Upper lobe of left lung (tissue), 6 donors: ENCODE measurements at regions not wholly inside any gene's neighbourhood (a gene's known extent, or its start where the extent isn't known, plus 50 kb on each side); places are given as distances from the start of the nearest gene placed in this dataset.

ENCODE experiments used
- ATAC-seq, 2 donors: fragments of 200-7000 bp; cut with Tn5 transposase; one replicate each; pipeline ENCODE4 v1.9.1; 2022; ENCODE audit warnings: mild to moderate bottlenecking in 2 of 2, moderate library complexity in 2 of 2; ENCODE audit not compliant: low FRiP score in 2 of 2
- DNase-seq, 2 donors: peaks; one replicate each; pipeline ENCODE4 v3.0.0-alpha.2; 2019 to 2020
- H3K27ac ChIP-seq, 4 donors: fragments of 200-600 bp; sonication (generic); one replicate each; pipeline ENCODE4 v1.5.1; 2016 to 2019
- H3K27me3 ChIP-seq, 4 donors: fragments of 200-600 bp; sonication (generic); one replicate each; pipeline ENCODE4 v1.5.1; 2017 to 2019
- H3K36me3 ChIP-seq, 4 donors: fragments of 200-600 bp; sonication (generic); one replicate each; pipeline ENCODE4 v1.5.1; 2016 to 2019
- H3K4me1 ChIP-seq, 4 donors: fragments of 200-600 bp; sonication (generic); one replicate each; pipeline ENCODE4 v1.5.1; 2018 to 2019
- H3K4me3 ChIP-seq, 4 donors: fragments of 200-600 bp; sonication (generic); one replicate each; pipeline ENCODE4 v1.5.1; 2017 to 2019; ENCODE audit warnings: mild to moderate bottlenecking in 2 of 4, moderate library complexity in 1 of 4
- H3K9me3 ChIP-seq, 4 donors: fragments of 200-600 bp; sonication (generic); one replicate each; pipeline ENCODE4 v1.5.1; 2018 to 2019
- EP300 ChIP-seq, 4 donors: sonication (generic); formaldehyde crosslinking; IDR thresholded peaks; one replicate each; pipeline ENCODE4 v1.5.1; 2017; ENCODE audit warnings: antibody characterized with exemption in 4 of 4, control low read depth in 2 of 4
- POLR2A ChIP-seq, 4 donors: fragments of 450-650 bp; IDR thresholded peaks; one replicate each; pipeline ENCODE4 v1.5.1; 2016 to 2017; ENCODE audit warnings: antibody characterized with exemption in 4 of 4, mild to moderate bottlenecking in 2 of 4
- POLR2AphosphoS5 ChIP-seq, 2 donors: sonication (generic); formaldehyde crosslinking; IDR thresholded peaks; one replicate each; pipeline ENCODE4 v1.5.1; 2017; ENCODE audit warnings: antibody characterized with exemption in 2 of 2
- WGBS, 2 donors: methylation state at CpG; one replicate each; pipeline ENCODE4 v1.1.5; 2017 to 2018; 5-methylcytosine and 5-hydroxymethylcytosine counted together
- TF ChIP-seq, protein P1 (sequence below), 6 experiments: fragments of 450-650 bp in 4 of 6; fragments of 200-600 bp in 2 of 6; sonication (generic) in 2 of 6; IDR thresholded peaks; one replicate each; pipeline ENCODE4 v1.5.1; 2016 to 2019; ENCODE audit warnings: antibody characterized with exemption in 6 of 6
- donor health status: DM: no; HTN: no; CAD: no; lungs with moderate emphysema.
- donor health status: DM: no; HTN: yes; CAD: no; lungs with severe emphysema.

DNA sequence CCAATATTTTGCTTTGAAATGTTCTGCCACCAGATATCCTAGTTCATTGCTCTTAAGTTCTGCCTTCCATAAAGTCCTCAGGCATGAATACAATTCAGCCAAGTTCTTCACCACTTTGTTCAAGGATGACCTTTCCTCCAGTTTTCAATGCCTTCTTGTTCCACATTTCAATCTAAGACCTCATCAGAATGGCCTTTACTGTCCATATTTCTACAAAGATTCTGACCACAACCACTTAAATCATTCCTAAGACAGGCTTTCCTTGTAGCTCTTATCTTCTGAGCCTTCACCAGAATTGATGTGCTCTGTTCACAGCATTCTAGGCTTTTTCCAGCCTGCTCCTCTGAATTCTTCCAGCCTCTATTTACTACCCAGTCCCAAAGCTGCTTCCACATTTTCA lies 319.0 kb downstream of the HACE1 start:
- H3K36me3 ChIP-seq, result no peaks in the 10 kb centered on the region
- ATAC-seq (no peak), DNase-seq (no peak)
- H3K4me1 ChIP-seq, result no peaks in the 10 kb centered on the region
- H3K27ac ChIP-seq, result no peak overlapping the region
- TF ChIP-seq, protein P1, sequence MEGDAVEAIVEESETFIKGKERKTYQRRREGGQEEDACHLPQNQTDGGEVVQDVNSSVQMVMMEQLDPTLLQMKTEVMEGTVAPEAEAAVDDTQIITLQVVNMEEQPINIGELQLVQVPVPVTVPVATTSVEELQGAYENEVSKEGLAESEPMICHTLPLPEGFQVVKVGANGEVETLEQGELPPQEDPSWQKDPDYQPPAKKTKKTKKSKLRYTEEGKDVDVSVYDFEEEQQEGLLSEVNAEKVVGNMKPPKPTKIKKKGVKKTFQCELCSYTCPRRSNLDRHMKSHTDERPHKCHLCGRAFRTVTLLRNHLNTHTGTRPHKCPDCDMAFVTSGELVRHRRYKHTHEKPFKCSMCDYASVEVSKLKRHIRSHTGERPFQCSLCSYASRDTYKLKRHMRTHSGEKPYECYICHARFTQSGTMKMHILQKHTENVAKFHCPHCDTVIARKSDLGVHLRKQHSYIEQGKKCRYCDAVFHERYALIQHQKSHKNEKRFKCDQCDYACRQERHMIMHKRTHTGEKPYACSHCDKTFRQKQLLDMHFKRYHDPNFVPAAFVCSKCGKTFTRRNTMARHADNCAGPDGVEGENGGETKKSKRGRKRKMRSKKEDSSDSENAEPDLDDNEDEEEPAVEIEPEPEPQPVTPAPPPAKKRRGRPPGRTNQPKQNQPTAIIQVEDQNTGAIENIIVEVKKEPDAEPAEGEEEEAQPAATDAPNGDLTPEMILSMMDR (IDR thresholded peaks at IDR 0.05), result no peak
- TF ChIP-seq POLR2A (IDR thresholded peaks at IDR 0.05), result no peak
- TF ChIP-seq POLR2AphosphoS5 (IDR thresholded peaks at IDR 0.05), result no peak
- no peak for TF ChIP-seq EP300 (IDR thresholded peaks at IDR 0.05)
- H3K27me3 ChIP-seq, result no peaks in the 10 kb centered on the region
- no peaks in the 10 kb centered on the region for H3K9me3 ChIP-seq
- no peak overlapping the region for H3K4me3 ChIP-seq

DNA sequence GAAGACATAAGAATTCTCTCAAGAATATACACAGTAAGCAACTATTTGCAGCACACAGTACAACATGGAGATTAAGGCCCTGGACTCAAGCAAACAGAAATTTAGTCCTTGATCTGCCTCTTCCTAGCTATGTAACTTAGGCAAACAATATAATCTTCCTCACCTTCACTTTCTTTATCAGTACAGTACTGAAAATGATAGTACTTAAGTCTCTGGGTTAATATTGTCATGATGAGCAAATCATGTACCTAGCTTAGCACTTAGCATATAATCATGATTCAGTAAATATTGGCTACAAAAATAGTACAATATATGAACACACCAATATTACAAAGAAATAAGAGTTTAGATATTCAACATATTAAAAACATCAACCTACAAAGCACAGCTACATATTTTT lies 320.5 kb downstream of the HACE1 start:
- no peak overlapping the region for H3K27ac ChIP-seq
- TF ChIP-seq EP300 (IDR thresholded peaks at IDR 0.05), result no peak
- no peak for TF ChIP-seq POLR2AphosphoS5 (IDR thresholded peaks at IDR 0.05)
- TF ChIP-seq POLR2A (IDR thresholded peaks at IDR 0.05), result no peak

DNA sequence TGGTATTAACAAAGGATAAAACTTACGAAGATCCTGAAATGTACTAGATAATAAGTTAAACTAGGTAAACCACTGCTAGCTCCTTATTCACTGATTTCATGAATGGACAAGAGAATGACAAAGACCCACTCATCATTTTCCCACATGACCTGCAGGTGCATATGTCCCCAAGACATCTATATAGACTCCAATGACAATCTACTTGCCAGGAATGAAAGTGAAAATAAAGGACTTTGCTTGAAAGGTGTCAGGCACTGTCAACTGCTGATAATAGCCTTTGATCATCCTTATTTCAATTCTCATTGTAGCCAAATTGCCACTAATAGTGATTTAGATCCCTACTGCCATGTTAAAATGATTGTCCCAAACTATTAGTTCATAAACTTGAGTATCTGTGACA lies 321.8 kb downstream of the HACE1 start:
- H3K4me1 ChIP-seq, result no peaks in the 10 kb centered on the region
- WGBS, 2 donors, result 87 to 94% methylated on average over 1 of the region's 1 CpG
- ATAC-seq (no peak), DNase-seq (no peak)
- TF ChIP-seq, protein P1 (IDR thresholded peaks at IDR 0.05), result no peak
- TF ChIP-seq POLR2A (IDR thresholded peaks at IDR 0.05) (no peak), EP300 (IDR thresholded peaks at IDR 0.05) (no peak), POLR2AphosphoS5 (IDR thresholded peaks at IDR 0.05) (no peak)
- H3K4me3 ChIP-seq, result no peak overlapping the region
- no peak overlapping the region for H3K27ac ChIP-seq
- no peaks in the 10 kb centered on the region for H3K27me3 ChIP-seq
- H3K9me3 ChIP-seq, result no peaks in the 10 kb centered on the region
- no peaks in the 10 kb centered on the region for H3K36me3 ChIP-seq

More for the DNA sequence above, 320.5 kb downstream of the HACE1 start:
- Histone ChIP-seq H3K9me3 (no peaks in the 10 kb centered on the region), H3K4me3 (no peak overlapping the region), H3K4me1 (no peaks in the 10 kb centered on the region), H3K27me3 (no peaks in the 10 kb centered on the region), H3K36me3 (no peaks in the 10 kb centered on the region)
- DNase-seq (no peak), ATAC-seq (no peak)

DNA sequence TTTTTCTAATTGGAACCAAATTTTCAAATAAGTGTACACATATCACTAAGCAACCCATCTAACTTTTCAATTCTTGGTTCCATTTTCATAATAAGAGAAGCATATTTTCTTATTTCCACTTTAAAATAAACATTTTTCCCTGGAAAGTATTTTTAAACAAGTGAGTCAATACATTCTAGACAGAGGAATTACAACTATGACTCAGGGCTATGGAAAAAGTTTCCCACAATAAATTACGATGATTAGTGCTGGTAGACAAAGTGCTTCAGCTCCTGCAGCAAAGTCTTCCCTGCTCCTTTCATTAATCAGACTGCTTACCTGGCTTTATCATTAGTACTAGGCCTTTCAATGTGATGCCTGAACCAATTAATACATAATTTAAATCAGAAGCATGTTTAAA lies 322.5 kb downstream of the HACE1 start:
- WGBS, 2 donors, result 63 to 78% methylated on average over 1 of the region's 1 CpG
- Histone ChIP-seq H3K9me3 (no peaks in the 10 kb centered on the region), H3K4me3 (no peak overlapping the region), H3K27ac (no peak overlapping the region), H3K4me1 (no peaks in the 10 kb centered on the region), H3K27me3 (no peaks in the 10 kb centered on the region), H3K36me3 (no peaks in the 10 kb centered on the region)
- DNase-seq (no peak), ATAC-seq (no peak)
- no peak for TF ChIP-seq EP300 (IDR thresholded peaks at IDR 0.05)
- no peak for TF ChIP-seq POLR2AphosphoS5 (IDR thresholded peaks at IDR 0.05)
- TF ChIP-seq POLR2A (IDR thresholded peaks at IDR 0.05), result no peak
- TF ChIP-seq, protein P1 (IDR thresholded peaks at IDR 0.05), result no peak

DNA sequence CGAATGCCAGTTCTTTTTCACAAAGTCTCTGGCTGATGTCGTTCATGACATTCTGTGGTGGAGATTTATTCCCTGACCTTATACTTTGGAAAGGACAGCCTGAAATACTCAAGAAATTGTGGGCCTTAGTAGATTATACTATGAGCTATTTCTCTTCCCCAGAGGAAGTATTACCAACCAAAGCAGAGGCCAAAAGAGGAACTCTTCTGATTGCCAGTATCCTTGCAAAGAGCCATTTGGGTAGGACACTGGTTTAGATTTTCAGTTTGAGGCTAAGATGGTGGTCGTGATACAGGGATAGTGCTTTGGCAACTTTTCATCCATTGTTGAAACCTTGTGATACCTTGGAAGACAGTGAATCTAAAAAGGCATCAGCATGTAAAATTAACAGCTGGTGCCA lies 327.3 kb downstream of the HACE1 start:
- no peaks in the 10 kb centered on the region for H3K36me3 ChIP-seq
- H3K4me1 ChIP-seq, result peaks cover 0 to 5% (median 0%) of the 10 kb centered on the region in 4 donors
- H3K9me3 ChIP-seq, result no peaks in the 10 kb centered on the region
- no peak for DNase-seq
- TF ChIP-seq EP300 (IDR thresholded peaks at IDR 0.05) (no peak), POLR2AphosphoS5 (IDR thresholded peaks at IDR 0.05) (no peak), POLR2A (IDR thresholded peaks at IDR 0.05) (no peak)
- TF ChIP-seq, protein P1 (IDR thresholded peaks at IDR 0.05), result no peak
- no peak for ATAC-seq
- H3K4me3 ChIP-seq, result no peak overlapping the region
- no peaks in the 10 kb centered on the region for H3K27me3 ChIP-seq
- 69 to 80% methylated on average over 3 of the region's 3 CpGs for WGBS, 2 donors
- H3K27ac ChIP-seq, result peak overlapping the region in 1 of 4 donors; percentile 34
